Hepatocyte (in vitro differentiated cells): ENCODE measurements at regions not wholly inside any gene's neighbourhood (a gene's known extent, or its start where the extent isn't known, plus 50 kb on each side); places are given as distances from the start of the nearest gene placed in this dataset.

Experiments
- CTCF ChIP-seq: fragments of 200-600 bp; sonication (generic); IDR thresholded peaks from 2 replicates; pipeline ENCODE4 v1.5.1; 2016; ENCODE audit warnings: antibody characterized with exemption, mild to moderate bottlenecking; ENCODE audit not compliant: poor library complexity
- EZH2 ChIP-seq: fragments of 200-600 bp; sonication (generic); IDR thresholded peaks from 2 replicates; pipeline ENCODE4 v1.6.1; 2016; ENCODE audit warnings: antibody characterized with exemption, mild to moderate bottlenecking, borderline replicate concordance

DNA sequence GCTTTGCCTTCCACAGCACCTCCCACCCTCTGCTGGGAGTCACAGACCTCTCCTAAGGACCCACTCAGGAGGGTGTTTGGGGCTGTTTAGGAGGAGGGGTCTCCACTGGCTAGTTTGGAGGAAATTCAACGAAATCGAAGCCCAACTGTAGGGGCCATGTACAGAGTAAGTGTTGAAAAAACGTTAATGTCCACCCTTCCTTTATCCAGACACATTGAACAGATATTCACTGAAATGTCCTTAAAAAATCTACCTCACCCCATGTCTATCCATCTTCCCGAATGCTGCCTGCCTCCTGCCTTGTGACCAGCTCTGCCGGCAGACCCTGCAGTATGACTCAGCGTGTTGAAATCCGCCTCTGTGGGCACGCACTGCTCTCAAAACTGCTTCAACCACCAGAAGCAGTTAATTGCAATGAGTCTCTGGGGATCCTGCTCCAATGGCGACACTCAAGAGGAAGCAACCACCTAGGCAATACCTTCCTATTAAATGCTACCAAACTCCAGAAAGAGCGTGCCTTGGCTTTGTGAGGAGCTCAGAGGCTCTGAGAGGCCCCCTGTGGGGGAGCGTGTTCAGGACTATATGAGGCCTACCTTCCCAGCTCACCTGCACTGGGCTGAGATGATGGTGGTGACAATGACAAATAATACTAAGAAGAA is 61.4 kb upstream of the RTN4 start:
- TF ChIP-seq CTCF (no peak), EZH2 (no peak)
